ENCODE measurements at regions not wholly inside any gene's neighbourhood (a gene's known extent, or its start where the extent isn't known, plus 50 kb on each side); places are given as distances from the start of the nearest gene placed in this dataset.

DNA sequence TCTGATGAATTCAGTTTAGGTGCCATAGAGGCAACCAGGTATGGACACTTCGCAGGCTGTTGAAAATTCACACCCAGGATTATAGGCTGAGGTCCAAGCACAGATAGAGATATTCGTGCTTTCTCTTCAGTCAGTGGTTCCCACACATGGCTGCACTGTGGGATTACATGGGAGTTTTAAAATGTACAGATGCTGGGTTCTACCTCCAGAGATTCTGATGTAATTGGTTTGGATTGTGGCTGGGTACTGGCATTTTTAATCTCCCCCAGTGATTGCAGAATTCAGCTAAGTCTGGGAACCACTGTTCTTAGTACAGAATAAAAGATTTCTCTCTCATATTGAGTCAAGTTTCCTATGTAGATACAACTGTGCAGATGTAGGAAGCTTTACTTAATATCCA is 91.6 kb downstream of the FOXB1 start:
- BruUV-seq (replicated peaks) = no TSS peak
- no peaks in the 10 kb centered on the region for H4K20me1 ChIP-seq (replicated peaks; ENCODE audit: control insufficient read depth, insufficient read depth, low read length)
- no peak overlapping the region for H3K9ac ChIP-seq (ENCODE audit: insufficient read depth in 1 of 2, low read depth in 2 of 2, low read length in 2 of 2)
- no peak for ATAC-seq
- CTCF ChIA-PET (ENCODE audit: low intra/inter-chr PET ratio) = no interaction called here
- no peaks in the 10 kb centered on the region for H3K4me1 ChIP-seq (replicated peaks in 1 of 2; ENCODE audit: control insufficient read depth in 2 of 2, insufficient read depth in 2 of 2, low read length in 2 of 2)
- H3K79me2 ChIP-seq (ENCODE audit: control insufficient read depth, insufficient read depth, low read length) = no peaks in the 10 kb centered on the region
- 0% methylated on average over 2 of the region's 2 CpGs for WGBS (ENCODE audit: insufficient coverage, low coverage, missing lambda C conversion rate)
- H3K27ac ChIP-seq (ENCODE audit: extremely low read depth, low read depth, low read length) = no peak overlapping the region
- H3K27me3 ChIP-seq (ENCODE audit: control insufficient read depth in 2 of 2, insufficient read depth in 2 of 2, low read length in 2 of 2) = peaks cover 0 to under 1% of the 10 kb centered on the region in 2 experiments; a peak in 1 of 5 replicates
- intact Hi-C loops (cut with micrococcal nuclease) (no loop called here), in situ Hi-C loops (cut with MboI) (no loop called here)
- H3K9me3 ChIP-seq (replicated peaks; ENCODE audit: control insufficient read depth, insufficient read depth, low read depth, low read length) = no peaks in the 10 kb centered on the region
- no peak overlapping the region for H2AFZ ChIP-seq (ENCODE audit: low read depth, low read length)
- no peak for FAIRE-seq
- DNase-seq (ENCODE audit: extremely low read depth in 1 of 4, low spot score in 3 of 4) = no peak
- H3K4me2 ChIP-seq (ENCODE audit: insufficient read depth, low read length) = no peak overlapping the region
- H3K9me1 ChIP-seq (ENCODE audit: control insufficient read depth, insufficient read depth, low read length) = no peaks in the 10 kb centered on the region
- POLR2A ChIA-PET = no interaction called here
- no peaks in the 10 kb centered on the region for H3K36me3 ChIP-seq (ENCODE audit: control insufficient read depth, insufficient read depth, low read length)
- TF ChIP-seq RAD21 (CRISPR knock-in tag; conservative IDR thresholded peaks at IDR 0.05 in 1 of 2, IDR thresholded peaks at IDR 0.05 in 1 of 2) = no peak
- no peak overlapping the region for H3K4me3 ChIP-seq

GRCh38 chr15:60096157-60096556 is 92.0 kb downstream of the FOXB1 start:
- H3K4me3 ChIP-seq = no peak overlapping the region
- intact Hi-C loops (cut with micrococcal nuclease) (no loop called here), in situ Hi-C loops (cut with MboI) (no loop called here)
- no peak for ATAC-seq
- 0% methylated on average over 4 of the region's 4 CpGs for WGBS (ENCODE audit: insufficient coverage, low coverage, missing lambda C conversion rate)
- no peak overlapping the region for H3K27ac ChIP-seq (ENCODE audit: extremely low read depth, low read depth, low read length)
- no peaks in the 10 kb centered on the region for H3K79me2 ChIP-seq (ENCODE audit: control insufficient read depth, insufficient read depth, low read length)
- H3K4me2 ChIP-seq (ENCODE audit: insufficient read depth, low read length) = no peak overlapping the region
- ChIA-PET CTCF (ENCODE audit: low intra/inter-chr PET ratio) (no interaction called here), POLR2A (no interaction called here)
- no TSS peak for BruUV-seq (replicated peaks)
- no peaks in the 10 kb centered on the region for H3K4me1 ChIP-seq (replicated peaks in 1 of 2; ENCODE audit: control insufficient read depth in 2 of 2, insufficient read depth in 2 of 2, low read length in 2 of 2)
- no peaks in the 10 kb centered on the region for H4K20me1 ChIP-seq (replicated peaks; ENCODE audit: control insufficient read depth, insufficient read depth, low read length)
- TF ChIP-seq, protein P1, sequence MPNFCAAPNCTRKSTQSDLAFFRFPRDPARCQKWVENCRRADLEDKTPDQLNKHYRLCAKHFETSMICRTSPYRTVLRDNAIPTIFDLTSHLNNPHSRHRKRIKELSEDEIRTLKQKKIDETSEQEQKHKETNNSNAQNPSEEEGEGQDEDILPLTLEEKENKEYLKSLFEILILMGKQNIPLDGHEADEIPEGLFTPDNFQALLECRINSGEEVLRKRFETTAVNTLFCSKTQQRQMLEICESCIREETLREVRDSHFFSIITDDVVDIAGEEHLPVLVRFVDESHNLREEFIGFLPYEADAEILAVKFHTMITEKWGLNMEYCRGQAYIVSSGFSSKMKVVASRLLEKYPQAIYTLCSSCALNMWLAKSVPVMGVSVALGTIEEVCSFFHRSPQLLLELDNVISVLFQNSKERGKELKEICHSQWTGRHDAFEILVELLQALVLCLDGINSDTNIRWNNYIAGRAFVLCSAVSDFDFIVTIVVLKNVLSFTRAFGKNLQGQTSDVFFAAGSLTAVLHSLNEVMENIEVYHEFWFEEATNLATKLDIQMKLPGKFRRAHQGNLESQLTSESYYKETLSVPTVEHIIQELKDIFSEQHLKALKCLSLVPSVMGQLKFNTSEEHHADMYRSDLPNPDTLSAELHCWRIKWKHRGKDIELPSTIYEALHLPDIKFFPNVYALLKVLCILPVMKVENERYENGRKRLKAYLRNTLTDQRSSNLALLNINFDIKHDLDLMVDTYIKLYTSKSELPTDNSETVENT (CRISPR knock-in tag; IDR thresholded peaks at IDR 0.05) = no peak
- TF ChIP-seq MYC (IDR thresholded peaks at IDR 0.05; ENCODE audit: low read depth, low read length) (no peak), MYC (CRISPR knock-in tag; IDR thresholded peaks at IDR 0.05; ENCODE audit: borderline replicate concordance, low read depth) (no peak)
- H3K9me1 ChIP-seq (ENCODE audit: control insufficient read depth, insufficient read depth, low read length) = no peaks in the 10 kb centered on the region
- H2AFZ ChIP-seq (ENCODE audit: low read depth, low read length) = no peak overlapping the region
- peaks cover 0 to under 1% of the 10 kb centered on the region in 2 experiments; a peak in 1 of 5 replicates for H3K27me3 ChIP-seq (ENCODE audit: control insufficient read depth in 2 of 2, insufficient read depth in 2 of 2, low read length in 2 of 2)
- no peaks in the 10 kb centered on the region for H3K9me3 ChIP-seq (replicated peaks; ENCODE audit: control insufficient read depth, insufficient read depth, low read depth, low read length)
- H3K9ac ChIP-seq (ENCODE audit: insufficient read depth in 1 of 2, low read depth in 2 of 2, low read length in 2 of 2) = no peak overlapping the region
- H3K36me3 ChIP-seq (ENCODE audit: control insufficient read depth, insufficient read depth, low read length) = no peaks in the 10 kb centered on the region
- FAIRE-seq = no peak
- no peak for DNase-seq (ENCODE audit: extremely low read depth in 1 of 4, low spot score in 3 of 4)

Data from K562 (cell line).